ENCODE measurements at regions not wholly inside any gene's neighbourhood (a gene's known extent, or its start where the extent isn't known, plus 50 kb on each side); places are given as distances from the start of the nearest gene placed in this dataset.

- H3K4me1 Mint-ChIP-seq (ENCODE audit: low read depth) = no peaks in the 10 kb centered on the region
- no peak for TF ChIP-seq CTCF (IDR thresholded peaks at IDR 0.05)
These were observed 671.9 kb downstream of the SUCLG1 start for GRCh38 chr2:83787189-83787588.

GRCh38 chr2:83786140-83786539, 672.9 kb downstream of the SUCLG1 start:
- Mint-ChIP-seq H3K4me3 (no peak overlapping the region), H3K27me3 (no peaks in the 10 kb centered on the region), H3K9me3 (no peaks in the 10 kb centered on the region), H3K27ac (no peak overlapping the region), H3K4me1 (ENCODE audit: low read depth) (no peaks in the 10 kb centered on the region), H3K36me3 (ENCODE audit: low read depth) (no peaks in the 10 kb centered on the region)
- ATAC-seq (no peak), DNase-seq (no peak)
- CTCF ChIA-PET = no interaction called here
- POLR2A ChIA-PET = no interaction called here
- intact Hi-C loops (cut with micrococcal nuclease) = no loop called here
- no peak for TF ChIP-seq CTCF (IDR thresholded peaks at IDR 0.05)

More at GRCh38 chr2:83787189-83787588, 671.9 kb downstream of the SUCLG1 start:
- DNase-seq (no peak), ATAC-seq (no peak)
- POLR2A ChIA-PET = no interaction called here
- intact Hi-C loops (cut with micrococcal nuclease) = no loop called here
- H3K9me3 Mint-ChIP-seq = no peaks in the 10 kb centered on the region
- no peaks in the 10 kb centered on the region for H3K36me3 Mint-ChIP-seq (ENCODE audit: low read depth)
- H3K4me3 Mint-ChIP-seq = no peak overlapping the region
- H3K27me3 Mint-ChIP-seq = no peaks in the 10 kb centered on the region
- CTCF ChIA-PET = no interaction called here
- H3K27ac Mint-ChIP-seq = no peak overlapping the region

GRCh38 chr2:83784947-83785346, 674.1 kb downstream of the SUCLG1 start:
- CTCF ChIA-PET = no interaction called here
- Mint-ChIP-seq H3K4me3 (no peak overlapping the region), H3K36me3 (ENCODE audit: low read depth) (no peaks in the 10 kb centered on the region), H3K27me3 (no peaks in the 10 kb centered on the region), H3K4me1 (ENCODE audit: low read depth) (no peaks in the 10 kb centered on the region), H3K9me3 (no peaks in the 10 kb centered on the region), H3K27ac (no peak overlapping the region)
- intact Hi-C loops (cut with micrococcal nuclease) = no loop called here
- ATAC-seq (no peak), DNase-seq (no peak)
- TF ChIP-seq CTCF (IDR thresholded peaks at IDR 0.05) = no peak
- POLR2A ChIA-PET = no interaction called here

GRCh38 chr2:83784315-83784714, 674.8 kb downstream of the SUCLG1 start:
- H3K4me1 Mint-ChIP-seq (ENCODE audit: low read depth) = no peaks in the 10 kb centered on the region
- intact Hi-C loops (cut with micrococcal nuclease) = no loop called here
- H3K9me3 Mint-ChIP-seq = no peaks in the 10 kb centered on the region
- no peaks in the 10 kb centered on the region for H3K36me3 Mint-ChIP-seq (ENCODE audit: low read depth)
- DNase-seq = no peak
- no peak overlapping the region for H3K27ac Mint-ChIP-seq
- ChIA-PET POLR2A (no interaction called here), CTCF (no interaction called here)
- H3K4me3 Mint-ChIP-seq = no peak overlapping the region
- no peak for TF ChIP-seq CTCF (IDR thresholded peaks at IDR 0.05)
- no peaks in the 10 kb centered on the region for H3K27me3 Mint-ChIP-seq
- no peak for ATAC-seq

GRCh38 chr2:83782122-83782521, 677.0 kb downstream of the SUCLG1 start:
- no peaks in the 10 kb centered on the region for H3K27me3 Mint-ChIP-seq
- no peak for ATAC-seq
- no peaks in the 10 kb centered on the region for H3K36me3 Mint-ChIP-seq (ENCODE audit: low read depth)
- no peak overlapping the region for H3K27ac Mint-ChIP-seq
- intact Hi-C loops (cut with micrococcal nuclease) = no loop called here
- H3K4me1 Mint-ChIP-seq (ENCODE audit: low read depth) = no peaks in the 10 kb centered on the region
- no peak for TF ChIP-seq CTCF (IDR thresholded peaks at IDR 0.05)
- no peak for DNase-seq
- H3K4me3 Mint-ChIP-seq = no peak overlapping the region
- ChIA-PET POLR2A (no interaction called here), CTCF (no interaction called here)
- no peaks in the 10 kb centered on the region for H3K9me3 Mint-ChIP-seq

Measured in activated CD8-positive, alpha-beta T cell treated with anti-CD3 and anti-CD28 coated beads for 36 hours (primary cell).